SIG-M5 treated with dmso at 0.1 percent for 504 hours (cell line): ENCODE measurements at regions not wholly inside any gene's neighbourhood (a gene's known extent, or its start where the extent isn't known, plus 50 kb on each side); places are given as distances from the start of the nearest gene placed in this dataset.
"Not testable (repeated sequence)": the region's sequence is repeated elsewhere in the genome, so short reads cannot be mapped to it uniquely, and the experiment has no call there.

Experiments used
- DNase-seq: peaks from one replicate; lab custom pipeline; 2025; ENCODE audit not compliant: unreplicated experiment; lab: John Stamatoyannopoulos, UW

DNA sequence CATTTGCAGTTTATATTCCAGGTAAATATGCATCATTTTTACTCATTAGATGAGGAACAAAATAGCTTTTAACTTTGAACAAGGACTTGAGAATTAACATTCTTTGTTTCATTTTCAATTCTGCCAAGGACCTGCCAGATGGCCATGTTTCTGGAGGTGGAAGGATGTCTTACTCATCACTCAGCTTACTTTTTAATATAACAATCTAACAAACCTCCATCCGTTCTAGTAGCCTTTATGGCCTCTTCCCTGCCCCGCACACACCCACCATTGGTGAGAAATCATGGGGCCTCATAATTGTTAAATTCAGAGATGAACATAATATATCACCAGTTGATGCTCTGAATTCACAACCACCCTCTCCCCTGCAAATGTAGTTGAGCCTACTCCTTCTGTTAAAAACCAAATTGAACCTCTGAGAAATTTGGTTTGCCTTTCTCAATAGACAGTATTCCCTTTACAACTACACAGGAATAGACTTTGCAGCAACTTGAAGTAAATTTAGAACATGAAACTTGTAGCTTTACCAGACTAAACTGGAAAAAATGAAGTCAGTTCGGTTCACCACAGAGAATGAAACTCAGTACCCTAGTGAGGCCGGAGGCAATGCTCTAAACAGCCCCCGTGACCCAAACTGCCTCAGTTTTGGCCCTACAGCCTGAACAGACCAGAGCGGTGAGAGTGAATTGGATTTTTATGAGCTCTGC, 50.1 kb upstream of the ACSL4 start:
- no peak for DNase-seq

DNA sequence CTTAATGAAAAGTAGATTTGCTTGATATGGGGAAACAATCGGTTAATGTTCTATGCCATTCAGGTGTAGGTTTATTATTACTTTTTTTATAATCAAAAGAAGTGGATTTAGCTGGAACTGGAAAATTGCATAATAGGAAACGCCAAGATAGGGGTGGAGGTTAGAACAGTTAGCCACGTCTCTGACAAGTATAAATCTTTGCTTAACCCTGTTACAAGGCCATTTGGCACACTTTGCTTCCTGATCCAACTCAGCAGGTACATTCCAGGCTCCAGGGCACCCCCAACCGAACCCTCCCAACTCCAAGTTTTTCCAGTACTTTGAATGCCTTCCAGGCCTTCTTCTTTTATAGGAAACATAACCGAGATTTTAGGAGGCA, 50.6 kb upstream of the ACSL4 start:
- DNase-seq, result no peak

DNA sequence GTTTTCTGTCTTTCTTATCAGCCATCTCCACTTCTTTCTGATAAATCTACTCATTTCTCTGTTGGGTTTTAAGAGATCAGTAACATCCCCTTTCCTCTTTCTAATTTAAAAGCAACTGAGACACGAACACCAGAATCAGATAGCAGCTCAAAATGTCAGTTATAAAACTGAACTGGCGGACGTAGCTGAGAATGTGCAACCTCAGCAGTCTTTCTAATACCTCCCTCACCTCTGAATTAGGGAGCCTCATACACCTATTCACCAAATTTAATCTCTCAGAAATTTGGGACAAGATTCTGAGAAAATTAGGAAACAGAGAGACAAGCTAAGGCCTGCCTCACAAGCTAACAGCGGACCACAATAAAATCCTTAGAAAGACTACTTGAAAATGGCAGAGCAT, 52.0 kb upstream of the ACSL4 start:
- no peak for DNase-seq

DNA sequence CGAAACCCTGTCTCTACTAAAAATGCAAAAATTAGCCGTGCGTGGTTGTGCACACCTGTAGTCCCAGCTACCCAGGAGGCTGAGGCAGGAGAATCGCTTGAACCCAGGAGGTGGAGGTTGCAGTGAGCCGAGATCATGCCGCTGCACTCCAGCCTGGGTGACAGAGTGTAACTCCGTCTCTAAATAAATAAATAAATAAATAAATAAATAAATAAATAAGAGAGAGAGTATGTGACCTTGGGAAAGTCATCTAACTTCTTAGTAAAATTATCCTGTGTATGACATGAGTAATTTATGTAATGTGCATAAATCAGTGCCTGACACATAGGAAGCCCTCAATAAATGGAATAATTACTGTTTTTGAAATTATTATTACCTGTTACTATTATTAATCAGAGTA, 57.5 kb upstream of the ACSL4 start:
- not testable (repeated sequence) for DNase-seq

DNA sequence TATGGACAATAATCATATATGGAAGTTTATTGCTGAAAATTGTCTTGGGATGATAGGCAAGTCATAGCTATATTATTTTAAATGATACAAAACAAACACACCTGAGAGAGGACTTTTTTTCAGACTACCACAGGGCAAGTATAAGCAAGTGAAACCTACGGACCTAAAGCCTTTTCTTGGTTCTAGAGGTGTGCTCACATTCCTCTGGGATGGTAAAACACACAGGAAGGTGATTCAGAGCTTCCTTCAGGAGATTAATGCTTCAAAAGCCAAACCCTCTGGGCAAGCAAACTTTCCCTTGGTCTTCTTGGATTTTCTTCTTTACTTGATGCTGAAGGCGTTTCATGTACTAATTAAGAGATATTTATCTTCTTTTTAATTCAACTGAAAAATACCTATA, 60.1 kb upstream of the ACSL4 start:
- DNase-seq, result no peak

DNA sequence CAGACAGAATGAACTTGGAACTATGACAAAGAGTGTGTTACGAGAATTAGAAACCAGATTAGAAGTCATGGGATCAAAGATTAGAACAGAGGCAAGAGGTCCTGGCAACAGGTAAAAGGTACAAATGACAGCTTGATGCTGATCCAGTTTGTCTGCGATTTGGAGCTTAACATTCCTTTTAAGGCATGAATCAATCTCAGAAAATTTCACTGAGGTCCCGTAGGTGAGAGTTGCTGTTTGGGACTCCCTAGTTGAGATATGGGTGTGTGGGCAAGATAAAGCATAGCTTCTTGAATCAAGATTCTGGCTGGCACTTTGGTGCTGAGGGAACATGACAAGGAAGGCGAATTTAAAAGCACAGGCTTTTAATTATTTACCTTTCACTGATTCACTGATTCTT, 62.6 kb upstream of the ACSL4 start:
- no peak for DNase-seq

DNA sequence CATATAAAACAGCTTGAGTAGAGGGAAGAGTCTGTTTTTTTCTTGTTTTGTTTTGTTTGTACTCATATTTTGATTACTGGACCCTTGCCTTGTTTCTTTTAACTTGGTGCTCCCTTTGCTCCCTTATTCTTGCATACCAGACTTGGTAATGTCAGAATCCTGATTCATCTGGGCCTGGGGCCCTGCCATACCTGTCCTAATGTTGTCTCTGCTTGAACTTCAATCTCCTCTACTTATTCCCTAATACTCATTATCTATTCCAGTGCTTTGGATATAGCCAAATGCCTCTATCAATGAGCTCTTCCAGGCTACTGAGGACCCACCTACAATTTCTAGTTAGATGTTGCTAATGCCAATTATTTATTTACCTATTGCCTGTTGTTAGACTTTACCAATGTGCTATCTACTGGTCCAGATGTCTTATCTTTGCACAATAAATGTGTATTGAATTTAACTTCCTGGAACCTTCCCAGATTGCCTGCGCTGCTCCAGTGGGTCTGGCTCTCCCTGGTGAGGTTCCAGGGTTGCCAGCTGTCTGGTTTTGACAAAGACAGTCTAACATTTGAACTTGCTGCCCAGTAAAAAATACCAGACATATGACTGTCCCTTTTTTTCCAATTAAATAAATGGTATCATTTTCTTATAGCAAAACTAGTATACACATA, 64.4 kb upstream of the ACSL4 start:
- DNase-seq, result no peak

DNA sequence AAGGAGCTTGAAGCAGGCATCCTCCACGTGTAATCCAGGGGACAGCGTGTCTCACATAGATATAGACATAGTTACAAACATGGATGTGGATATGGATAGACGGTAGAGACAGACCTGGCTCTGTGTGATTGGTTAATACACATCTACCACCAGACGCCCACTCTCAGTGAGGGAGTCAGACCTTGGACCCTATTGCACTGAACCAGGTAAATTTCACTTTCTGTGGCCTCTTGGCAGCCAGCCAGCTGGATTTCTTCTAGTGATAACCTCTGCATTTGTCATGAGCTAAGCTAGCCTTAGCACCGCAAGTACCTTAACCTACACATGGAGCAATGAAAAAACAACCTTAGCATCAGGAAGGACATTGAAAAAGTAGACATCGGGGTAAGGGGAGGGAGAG, 79.2 kb upstream of the ACSL4 start:
- no peak for DNase-seq

DNA sequence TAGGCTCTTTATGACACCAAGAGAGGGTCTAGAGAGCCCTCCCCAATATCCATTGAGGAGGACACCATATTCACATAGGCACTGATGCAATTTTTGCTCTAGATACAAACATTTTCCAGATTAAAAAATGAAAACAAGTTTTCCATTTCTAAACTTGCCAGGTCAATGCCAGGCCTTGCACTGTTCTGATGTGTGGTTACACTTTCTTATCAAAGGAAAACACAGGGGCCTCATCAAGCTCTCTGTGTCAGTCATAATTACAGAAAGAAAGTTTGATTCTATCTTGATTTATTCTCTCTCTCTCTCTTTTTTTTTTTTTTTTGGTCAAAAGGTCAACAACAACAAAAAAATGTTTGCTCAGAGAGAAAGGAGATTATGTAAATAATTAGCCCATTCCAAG, 80.2 kb upstream of the ACSL4 start:
- no peak for DNase-seq

DNA sequence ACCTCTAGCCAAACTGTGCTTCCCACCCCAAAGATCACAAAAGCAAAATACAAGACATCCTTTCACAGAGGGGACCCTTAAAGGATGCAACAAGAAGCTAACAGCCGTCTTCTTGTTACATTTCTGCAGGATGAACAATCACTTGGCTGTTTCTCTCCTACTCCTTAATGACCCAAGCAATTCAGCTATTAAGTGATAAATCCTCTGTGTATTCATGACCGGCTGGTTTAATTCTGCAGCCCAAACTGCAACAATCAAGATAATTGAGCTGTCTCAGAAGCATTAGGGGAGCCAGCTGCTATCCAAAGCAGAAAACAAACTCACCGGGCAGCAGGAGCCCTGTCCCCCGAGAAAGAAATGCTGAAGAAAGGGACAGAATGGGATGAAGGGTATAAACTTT, 85.9 kb upstream of the ACSL4 start:
- no peak for DNase-seq

DNA sequence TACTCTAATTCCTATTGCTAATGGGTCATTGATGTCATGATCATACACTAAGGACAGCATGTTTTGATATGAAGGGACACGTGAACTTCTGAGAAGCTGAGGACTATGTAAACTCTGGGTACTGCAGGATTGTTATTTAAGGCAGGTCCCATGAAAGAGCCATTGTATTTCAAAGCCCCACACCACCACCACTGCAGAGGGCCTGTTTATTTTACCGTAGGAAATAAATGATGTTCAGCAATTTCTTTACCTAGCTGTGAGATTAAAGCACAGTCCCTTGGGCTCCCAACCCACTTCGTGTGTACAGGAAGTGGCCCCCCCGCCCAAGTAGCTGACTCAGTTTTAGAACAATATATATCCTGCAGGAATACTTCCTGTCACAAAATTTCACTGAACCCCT, 89.8 kb upstream of the ACSL4 start:
- DNase-seq, result no peak

DNA sequence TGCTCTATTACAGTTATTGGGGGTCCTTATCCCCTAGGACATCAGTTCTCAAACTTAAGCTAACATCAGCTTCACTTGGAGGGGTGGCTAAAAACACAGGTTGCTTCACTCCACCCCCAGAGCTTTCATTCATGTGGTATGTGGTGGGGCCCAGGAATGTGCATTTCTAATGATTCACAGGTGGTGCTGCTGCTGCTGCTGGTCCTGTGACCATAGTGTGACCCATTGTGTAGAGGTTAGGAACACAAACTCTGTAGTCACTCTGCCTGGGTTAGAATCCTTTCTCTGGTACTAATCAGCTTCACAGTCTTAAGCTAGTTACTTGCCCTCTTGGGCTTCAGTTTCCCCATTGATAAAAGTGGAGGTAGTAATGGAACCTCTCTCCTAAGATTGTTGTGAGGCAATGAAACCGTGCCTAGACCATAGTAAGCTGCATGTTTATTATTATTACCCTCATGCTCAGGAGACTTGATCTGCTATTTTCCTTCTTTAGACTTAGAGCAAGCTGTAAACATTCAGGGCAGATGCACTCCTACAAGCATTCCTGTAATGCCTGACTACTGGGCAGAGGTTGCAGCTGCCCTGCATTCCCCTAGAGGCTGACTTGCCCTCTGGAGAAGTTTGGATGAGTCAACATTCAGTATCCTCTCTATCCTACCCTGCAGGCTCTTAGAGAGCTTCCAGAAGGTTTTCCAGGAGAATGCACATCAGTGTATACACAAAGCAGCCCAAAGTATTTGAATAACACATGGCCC, 94.1 kb upstream of the ACSL4 start:
- DNase-seq, result no peak

DNA sequence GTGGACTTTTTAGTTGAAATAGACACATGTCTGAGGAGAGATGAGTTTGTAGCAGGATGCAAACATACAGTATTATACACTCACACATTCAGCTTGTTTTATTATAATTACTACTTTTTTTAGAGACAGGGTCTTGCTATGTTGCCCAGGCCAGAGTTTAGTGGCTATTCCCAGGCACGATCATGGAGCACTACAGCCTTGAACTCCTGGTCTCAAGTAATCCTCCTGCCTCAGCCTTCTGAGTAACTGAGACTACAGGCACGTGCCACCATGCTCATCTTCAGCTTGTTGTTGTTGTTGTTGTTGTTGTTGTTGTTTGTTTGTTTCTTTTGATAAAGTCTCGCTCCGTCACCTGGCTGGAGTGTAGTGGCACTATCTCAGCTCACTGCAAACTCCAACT, 94.7 kb upstream of the ACSL4 start:
- no peak for DNase-seq

DNA sequence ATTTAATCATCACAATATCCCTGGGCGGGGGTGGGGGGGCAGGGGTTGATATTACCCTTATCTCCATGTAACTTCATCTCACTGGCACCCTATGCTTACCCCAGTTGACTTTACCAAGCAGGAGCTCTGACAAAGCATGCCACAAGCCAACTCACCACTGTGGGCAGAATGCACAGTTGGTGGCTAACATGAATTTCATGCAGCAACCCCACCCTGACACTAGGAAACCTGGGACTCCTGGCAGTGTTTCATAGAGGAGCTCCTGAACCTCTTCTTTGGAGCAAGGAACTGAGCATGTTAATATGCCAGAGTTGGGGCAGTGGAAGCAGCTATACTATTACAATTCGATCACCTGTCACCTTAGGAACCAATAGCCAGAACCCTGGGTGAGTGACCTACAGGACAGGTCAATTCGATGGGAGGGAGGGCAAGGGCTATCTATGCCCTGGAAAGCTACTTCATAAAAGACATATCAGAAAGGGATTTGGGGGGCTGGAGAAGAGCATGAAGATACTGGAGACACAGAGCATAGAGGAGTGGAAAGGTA, 97.2 kb upstream of the ACSL4 start:
- no peak for DNase-seq

DNA sequence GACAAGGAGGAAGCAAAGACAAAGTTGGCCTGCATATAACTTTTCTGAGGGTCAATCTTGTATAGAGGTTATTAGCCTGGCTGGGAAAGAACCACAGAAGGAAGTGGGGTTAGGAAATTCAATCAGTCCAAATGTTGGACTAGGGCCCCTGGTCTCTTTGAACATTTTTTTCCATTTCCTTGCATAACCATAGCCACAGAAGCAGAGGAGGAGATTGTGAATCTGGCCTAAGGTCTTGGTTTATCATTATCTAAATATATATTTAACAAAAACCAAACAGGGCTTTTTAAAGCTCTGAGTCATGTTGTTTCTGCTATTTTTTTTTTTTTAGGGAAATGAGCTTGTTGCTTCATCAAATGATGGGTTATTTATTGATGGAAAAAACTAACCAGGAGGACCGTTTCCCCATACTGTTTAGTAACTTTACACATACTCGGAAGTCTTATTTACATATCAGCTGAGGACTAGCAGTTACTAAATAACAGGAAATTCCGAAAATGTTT, 97.7 kb upstream of the ACSL4 start:
- DNase-seq, result peak; percentile 79

DNA sequence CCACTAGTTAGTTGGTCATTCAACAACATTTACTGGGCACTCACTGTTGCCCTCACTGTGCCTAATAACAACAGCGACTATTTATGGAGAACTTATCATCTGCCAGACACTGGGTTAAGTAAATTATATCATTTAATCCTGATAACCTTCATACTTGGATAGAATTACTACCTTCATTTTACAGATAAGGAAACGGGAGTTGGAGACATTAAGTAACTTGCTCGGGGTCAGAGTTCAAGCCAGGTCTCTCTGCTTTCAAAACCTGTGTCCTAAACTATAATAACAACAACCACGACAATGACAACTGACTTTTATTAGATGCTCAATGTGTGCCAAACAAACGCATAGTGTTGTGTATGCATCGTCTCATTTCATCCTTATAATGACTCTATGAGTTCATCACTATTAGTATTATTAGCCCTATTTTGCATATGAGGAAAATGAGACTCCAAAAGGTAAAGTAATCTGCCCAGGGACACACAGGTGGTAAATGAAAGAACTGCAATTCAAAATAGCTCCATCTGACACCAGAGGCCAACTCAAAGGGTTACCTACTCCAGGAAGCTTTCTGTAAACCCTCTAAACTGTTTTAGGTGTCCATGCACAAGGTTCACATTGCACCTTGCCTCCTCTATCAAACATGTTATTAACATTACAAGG, 98.4 kb upstream of the ACSL4 start:
- DNase-seq, result no peak

DNA sequence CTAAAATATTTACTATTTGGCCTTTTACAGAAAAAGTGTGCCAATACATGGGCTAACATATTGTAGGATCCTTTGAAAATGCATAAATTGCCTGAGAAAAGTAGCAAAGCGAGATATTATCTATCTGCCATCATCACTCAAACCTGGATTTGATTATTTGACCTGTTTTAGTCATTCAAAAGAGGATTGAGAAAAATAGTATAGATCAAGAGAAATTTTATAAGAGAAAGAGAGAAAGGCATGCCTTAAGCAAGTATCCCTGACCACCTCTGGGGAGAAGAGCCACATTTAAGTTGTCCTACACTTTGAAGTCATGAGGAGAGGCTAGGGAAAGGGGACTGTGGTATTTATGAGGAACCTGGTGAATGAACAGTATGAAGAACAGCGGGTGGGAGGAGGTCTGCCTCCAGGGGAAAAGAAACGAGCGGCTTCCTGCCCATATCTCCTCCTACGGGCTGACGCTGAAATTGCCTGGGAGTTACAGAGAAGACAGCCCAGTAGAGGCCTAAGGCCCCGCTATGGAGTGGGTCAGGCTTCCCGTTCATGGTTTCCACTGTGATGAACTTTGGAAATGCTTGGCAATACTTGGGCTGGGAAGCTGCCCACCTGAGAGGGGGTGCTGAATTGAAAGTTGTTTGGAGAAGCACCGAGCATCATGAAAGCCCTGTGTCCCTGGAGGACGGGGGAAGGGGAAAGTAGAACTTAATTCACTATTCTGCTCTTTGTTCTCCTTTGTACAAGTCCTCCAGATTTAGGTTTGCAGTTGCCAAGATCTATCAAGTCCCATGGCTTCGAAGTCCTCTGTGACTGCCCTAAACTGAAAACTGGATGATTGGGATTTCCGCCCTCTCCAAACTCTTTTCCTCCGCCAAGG, 106.9 kb upstream of the ACSL4 start:
- DNase-seq, result peak; percentile 77

DNA sequence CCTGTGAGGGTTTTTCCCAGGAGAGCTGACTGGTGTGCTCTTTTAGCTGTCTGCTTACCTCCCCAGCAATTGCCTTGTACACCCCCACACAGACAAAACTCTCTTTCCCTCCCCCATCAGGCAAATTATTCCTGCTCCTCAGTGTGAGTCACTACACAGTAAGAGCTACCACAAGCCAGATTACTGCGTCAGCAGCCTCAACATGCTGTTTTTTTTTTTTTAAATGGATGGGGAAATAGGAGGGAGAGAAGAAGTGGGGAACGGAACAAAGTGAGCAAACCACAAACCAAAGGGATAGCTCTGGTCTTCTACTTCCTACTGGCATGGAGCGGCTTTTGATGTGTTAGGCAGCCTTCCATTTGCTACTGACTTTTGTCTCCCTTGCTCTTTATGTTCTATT, 107.5 kb upstream of the ACSL4 start:
- peak; percentile 87 for DNase-seq

DNA sequence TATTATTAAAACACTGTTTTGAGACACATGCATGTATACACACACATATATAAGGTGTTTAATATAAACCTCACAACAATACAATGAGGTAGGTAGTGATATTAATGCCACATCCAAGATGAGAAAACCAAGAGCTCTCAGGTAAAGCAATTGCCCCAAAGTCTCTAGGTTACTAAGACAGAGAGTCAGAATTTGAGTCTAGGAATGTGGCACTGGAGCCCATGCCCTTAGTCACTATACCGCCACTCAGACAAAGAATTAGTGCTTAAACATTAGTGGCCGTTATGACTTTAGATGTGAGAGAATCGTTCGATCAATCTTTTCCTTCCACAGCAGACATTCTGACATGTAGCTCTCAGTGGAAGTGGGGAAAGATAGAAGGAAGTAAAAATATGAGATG, 108.2 kb upstream of the ACSL4 start:
- no peak for DNase-seq

DNA sequence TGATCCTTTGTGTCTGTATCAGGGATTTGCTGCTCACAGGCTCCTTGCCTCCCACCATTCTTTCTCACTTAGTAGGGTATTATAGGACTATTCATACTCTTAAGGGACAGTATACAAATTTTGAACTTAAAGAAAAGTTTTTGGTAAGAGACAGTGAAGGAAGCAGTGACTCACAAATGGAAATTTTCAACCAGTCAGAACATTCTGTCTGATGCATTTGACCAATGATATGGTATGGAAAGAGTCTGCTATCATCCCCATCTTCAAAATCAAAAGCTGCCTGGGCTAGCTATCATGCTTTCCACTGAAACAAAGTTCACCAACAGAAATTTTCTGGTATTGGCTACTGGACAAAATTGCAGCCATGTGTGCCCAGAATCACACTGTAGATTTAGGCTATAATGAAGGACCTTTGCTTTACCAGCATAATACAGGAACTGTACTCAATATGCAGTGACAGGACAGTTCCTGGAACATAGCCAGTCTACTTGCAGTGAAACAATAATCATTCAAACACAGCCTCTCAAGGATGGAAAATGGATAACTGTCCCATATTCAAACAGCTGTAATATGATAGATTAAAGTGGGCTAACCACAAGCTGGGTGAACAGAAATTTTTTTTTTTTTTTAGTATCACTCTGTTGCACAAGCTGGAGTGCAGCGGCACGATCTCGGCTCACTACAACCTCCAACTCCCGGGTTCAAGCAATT, 109.0 kb upstream of the ACSL4 start:
- DNase-seq, result no peak
